Uterus (tissue), 2 donors: ENCODE measurements at regions not wholly inside any gene's neighbourhood (a gene's known extent, or its start where the extent isn't known, plus 50 kb on each side); places are given as distances from the start of the nearest gene placed in this dataset.

Experiments
- POLR2A ChIP-seq, 2 donors: fragments of 450-650 bp; IDR thresholded peaks; one replicate each; pipeline ENCODE4 v1.6.1; 2016; ENCODE audit warnings: antibody characterized with exemption in 2 of 2, mild to moderate bottlenecking in 1 of 2, moderate library complexity in 1 of 2
- TF ChIP-seq, protein P1 (sequence below), 4 experiments: fragments of 200-600 bp in 2 of 4; fragments of 450-650 bp in 2 of 4; sonication (generic) in 2 of 4; IDR thresholded peaks; one replicate each; pipeline ENCODE4 v1.5.1; 2016 to 2019; ENCODE audit warnings: antibody characterized with exemption in 4 of 4, mild to moderate bottlenecking in 2 of 4, moderate library complexity in 1 of 4

DNA sequence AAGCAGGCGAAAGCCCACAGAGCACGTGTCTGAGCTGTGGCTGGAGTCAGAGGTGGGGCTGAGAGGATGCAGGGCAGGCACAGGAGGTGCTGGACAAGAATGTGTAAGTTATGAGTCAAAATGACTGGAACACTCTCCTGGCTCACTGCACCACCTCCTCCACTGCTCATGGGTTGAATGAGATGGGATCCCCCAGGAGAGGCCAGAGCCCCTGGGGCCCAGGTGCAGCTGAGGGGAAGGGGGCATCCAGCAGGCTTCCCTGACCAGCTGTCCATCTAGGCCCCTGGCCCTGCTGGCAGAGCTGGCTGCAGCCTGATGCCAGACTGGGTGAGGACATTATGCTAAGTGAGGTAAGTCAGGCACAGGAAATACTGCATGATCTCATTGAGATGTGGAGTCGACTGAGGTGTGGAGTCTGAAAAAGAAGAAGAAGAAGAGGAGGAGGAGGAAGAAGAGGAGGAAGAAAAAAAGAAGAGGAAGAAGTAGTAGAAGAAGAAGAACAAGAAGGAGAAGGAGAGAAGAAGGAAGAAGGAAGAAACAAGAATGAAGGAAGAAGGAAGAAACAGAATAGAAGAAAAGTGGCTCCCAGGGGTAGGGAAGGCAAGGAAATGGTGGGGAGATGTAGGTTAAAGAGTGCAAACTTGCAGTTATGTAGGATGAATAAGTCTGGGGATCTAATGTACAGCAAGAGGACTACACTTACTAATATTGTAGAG lies 747.4 kb downstream of the UQCRFS1 start:
- TF ChIP-seq, protein P1, sequence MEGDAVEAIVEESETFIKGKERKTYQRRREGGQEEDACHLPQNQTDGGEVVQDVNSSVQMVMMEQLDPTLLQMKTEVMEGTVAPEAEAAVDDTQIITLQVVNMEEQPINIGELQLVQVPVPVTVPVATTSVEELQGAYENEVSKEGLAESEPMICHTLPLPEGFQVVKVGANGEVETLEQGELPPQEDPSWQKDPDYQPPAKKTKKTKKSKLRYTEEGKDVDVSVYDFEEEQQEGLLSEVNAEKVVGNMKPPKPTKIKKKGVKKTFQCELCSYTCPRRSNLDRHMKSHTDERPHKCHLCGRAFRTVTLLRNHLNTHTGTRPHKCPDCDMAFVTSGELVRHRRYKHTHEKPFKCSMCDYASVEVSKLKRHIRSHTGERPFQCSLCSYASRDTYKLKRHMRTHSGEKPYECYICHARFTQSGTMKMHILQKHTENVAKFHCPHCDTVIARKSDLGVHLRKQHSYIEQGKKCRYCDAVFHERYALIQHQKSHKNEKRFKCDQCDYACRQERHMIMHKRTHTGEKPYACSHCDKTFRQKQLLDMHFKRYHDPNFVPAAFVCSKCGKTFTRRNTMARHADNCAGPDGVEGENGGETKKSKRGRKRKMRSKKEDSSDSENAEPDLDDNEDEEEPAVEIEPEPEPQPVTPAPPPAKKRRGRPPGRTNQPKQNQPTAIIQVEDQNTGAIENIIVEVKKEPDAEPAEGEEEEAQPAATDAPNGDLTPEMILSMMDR (IDR thresholded peaks at IDR 0.05), result no peak
- no peak for TF ChIP-seq POLR2A (IDR thresholded peaks at IDR 0.05)
